ENCODE measurements at regions not wholly inside any gene's neighbourhood (a gene's known extent, or its start where the extent isn't known, plus 50 kb on each side); places are given as distances from the start of the nearest gene placed in this dataset.

DNA sequence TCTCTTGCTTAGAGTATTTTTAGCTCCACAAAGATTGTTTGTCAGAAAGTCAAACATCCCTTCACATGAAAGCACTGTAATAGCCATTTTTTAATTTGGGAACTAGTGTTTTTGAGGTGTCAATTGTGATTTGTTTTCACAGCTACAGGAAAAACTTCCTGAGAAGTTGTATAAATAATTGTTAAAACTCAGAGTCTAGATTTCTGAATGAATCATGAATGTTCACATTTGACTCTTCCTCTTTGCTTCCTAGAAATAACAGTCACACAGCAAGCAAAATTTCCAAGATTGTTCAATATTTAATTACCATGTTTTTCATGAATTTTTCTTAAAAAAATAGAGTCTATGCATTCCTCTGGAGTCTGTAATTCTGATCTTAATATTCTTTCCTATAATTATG, 156.9 kb upstream of the SLC7A11 start:
- ChIA-PET CTCF (no interaction called here), POLR2A (no interaction called here)
- TF ChIP-seq, protein P1, sequence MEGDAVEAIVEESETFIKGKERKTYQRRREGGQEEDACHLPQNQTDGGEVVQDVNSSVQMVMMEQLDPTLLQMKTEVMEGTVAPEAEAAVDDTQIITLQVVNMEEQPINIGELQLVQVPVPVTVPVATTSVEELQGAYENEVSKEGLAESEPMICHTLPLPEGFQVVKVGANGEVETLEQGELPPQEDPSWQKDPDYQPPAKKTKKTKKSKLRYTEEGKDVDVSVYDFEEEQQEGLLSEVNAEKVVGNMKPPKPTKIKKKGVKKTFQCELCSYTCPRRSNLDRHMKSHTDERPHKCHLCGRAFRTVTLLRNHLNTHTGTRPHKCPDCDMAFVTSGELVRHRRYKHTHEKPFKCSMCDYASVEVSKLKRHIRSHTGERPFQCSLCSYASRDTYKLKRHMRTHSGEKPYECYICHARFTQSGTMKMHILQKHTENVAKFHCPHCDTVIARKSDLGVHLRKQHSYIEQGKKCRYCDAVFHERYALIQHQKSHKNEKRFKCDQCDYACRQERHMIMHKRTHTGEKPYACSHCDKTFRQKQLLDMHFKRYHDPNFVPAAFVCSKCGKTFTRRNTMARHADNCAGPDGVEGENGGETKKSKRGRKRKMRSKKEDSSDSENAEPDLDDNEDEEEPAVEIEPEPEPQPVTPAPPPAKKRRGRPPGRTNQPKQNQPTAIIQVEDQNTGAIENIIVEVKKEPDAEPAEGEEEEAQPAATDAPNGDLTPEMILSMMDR (IDR thresholded peaks at IDR 0.05; ENCODE audit: insufficient read depth, low read length, missing control alignments): no peak
- no peak for DNase-seq (ENCODE audit: low read depth, low spot score)
- H3K4me3 ChIP-seq (ENCODE audit: low read depth, low read length): no peak overlapping the region

DNA sequence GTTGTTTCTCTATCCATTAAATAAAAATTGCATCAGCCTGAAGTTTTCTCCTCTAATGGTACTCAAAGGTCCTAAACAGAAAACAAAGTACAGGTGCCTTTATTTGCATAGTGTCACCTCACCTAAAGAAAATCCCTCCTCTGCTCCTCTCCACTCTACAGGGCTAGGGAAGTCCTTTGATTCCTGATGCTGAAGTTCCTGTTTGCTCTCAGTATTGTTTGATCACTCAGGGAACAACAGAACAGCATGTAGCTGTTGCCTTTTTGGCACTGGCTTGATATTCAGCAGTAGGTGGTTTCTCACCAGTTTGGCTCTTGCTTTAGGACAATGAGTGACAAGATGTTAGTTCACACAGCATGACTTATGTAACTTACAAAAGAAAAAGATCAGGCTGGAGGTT, 156.2 kb upstream of the SLC7A11 start:
- TF ChIP-seq, protein P1 (IDR thresholded peaks at IDR 0.05; ENCODE audit: insufficient read depth, low read length, missing control alignments): no peak
- CTCF ChIA-PET: no interaction called here
- no peak overlapping the region for H3K4me3 ChIP-seq (ENCODE audit: low read depth, low read length)
- POLR2A ChIA-PET: no interaction called here
- no peak for DNase-seq (ENCODE audit: low read depth, low spot score)

DNA sequence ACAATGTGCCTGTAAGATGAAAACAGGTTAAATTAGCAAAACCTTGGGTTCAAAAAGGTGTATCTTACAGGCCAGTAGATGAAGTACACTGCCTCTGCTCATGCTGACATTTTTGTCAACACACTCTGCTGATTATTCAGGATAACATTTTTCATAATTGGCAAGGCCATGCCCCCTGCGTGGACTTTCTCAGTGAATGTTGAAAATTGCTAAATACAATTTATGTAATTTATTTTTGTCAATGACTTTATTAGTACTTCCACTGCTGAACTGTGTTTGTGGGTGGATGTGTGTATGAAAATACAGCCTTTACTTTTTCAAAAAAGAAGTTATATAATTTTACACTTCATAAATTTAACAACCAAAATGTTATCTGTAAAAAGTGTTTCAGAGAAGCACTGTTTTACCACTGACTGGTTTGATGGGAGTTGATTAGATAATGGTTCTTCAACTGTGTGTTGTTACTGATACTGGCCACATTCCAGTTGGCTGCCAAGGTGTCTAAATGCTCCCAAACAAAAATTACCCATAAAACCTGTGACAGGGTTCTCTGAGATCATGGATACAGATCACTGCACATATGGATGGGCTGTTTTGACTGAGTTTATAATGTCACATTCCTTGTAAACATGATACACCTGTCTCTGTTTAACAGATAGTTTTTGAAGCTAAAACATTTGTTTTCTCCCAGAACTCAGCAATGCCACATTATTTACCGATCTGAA, 151.9 kb upstream of the SLC7A11 start:
- DNase-seq (ENCODE audit: low read depth, low spot score): no peak
- ChIA-PET POLR2A (no interaction called here), CTCF (no interaction called here)
- H3K4me3 ChIP-seq (ENCODE audit: low read depth, low read length): no peak overlapping the region
- TF ChIP-seq, protein P1 (IDR thresholded peaks at IDR 0.05; ENCODE audit: insufficient read depth, low read length, missing control alignments): no peak

DNA sequence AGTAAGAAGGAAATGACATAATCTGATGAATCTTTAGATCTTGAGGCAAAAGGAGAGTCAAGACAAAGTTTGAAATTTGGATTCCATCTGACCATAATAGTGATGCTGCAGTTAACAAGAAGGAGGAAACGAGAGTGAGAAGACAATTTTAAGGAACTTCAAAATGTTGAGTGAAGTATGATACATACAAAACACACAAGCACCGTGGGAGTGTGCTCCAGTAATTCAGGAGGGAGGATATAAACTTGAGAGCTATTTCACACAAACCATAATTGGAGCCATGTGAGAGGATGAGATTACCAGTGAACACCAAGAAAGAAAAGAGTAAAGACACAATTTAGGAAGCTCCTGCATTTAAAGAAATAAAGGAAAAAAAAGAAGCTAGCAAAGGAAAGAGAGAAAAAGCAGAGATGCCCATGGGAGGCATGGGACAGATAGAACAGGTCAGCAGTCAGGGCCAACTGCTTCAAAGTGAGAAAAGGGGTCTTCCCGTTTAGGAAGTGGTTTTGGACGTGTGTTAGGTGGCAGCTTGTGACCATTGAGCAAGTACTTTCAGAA, 150.7 kb upstream of the SLC7A11 start:
- CTCF ChIA-PET: interaction anchor here (0.8 kb wide), 1 partner anchor 9 kb away, joined by 4 read pairs; no protein-coding TSS in a partner anchor
- H3K4me3 ChIP-seq (ENCODE audit: low read depth, low read length): no peak overlapping the region
- POLR2A ChIA-PET: no interaction called here
- DNase-seq (ENCODE audit: low read depth, low spot score): no peak
- TF ChIP-seq, protein P1 (IDR thresholded peaks at IDR 0.05; ENCODE audit: insufficient read depth, low read length, missing control alignments): no peak

DNA sequence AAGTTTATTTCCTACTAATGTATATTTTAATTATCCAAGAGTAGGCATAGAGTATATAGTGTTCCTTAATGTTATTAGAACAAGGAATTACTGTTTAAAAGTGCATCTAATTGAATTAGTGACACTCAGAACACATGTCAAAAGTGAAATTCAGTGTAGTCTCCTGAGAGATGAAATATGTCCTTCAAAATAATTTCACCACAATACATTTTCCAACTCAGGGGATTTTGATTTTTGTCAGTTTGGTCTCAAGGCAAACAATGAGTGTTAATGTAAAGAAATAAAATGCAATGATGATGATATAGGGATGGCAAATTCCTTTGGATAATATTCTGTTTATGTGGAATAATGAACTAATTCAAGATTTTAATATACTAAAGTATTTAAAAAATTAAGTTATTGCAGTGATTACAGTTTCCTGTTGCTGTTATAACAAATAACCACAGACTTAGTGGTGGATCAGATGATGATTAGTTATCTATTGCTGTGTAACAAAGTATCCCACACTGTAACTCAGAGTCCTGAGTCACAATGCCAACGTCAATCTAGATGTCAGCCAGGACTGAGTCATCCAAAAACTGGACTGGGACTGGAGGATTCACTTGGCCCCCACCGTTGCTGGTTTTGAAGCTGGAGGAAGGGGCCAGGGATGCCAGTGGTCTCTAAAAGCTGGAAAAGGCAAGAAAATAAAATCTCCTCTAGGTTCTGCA, 148.0 kb upstream of the SLC7A11 start:
- no peak overlapping the region for H3K4me3 ChIP-seq (ENCODE audit: low read depth, low read length)
- TF ChIP-seq, protein P1 (IDR thresholded peaks at IDR 0.05; ENCODE audit: insufficient read depth, low read length, missing control alignments): no peak
- CTCF ChIA-PET: no interaction called here
- no peak for DNase-seq (ENCODE audit: low read depth, low spot score)
- POLR2A ChIA-PET: no interaction called here

DNA sequence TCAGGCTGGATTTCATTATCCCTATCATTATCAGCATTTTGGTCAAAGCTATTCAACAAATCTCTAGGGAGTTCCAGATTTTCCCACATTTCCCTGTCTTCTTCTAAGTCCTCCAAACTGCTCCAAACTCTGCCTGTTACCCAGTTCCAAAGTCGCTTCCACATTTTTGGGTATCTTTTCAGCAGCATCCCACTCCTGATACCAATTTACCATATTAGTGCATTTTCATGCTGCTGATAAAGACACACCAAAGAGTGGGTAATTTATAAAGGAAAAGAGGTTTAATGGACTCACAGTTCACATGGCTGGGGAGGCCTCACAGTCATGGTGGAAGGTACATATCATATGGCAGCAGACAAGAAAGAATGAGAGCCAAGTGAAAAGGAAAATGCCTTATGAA, 132.8 kb upstream of the SLC7A11 start:
- TF ChIP-seq, protein P1 (IDR thresholded peaks at IDR 0.05; ENCODE audit: insufficient read depth, low read length, missing control alignments): no peak
- DNase-seq (ENCODE audit: low read depth, low spot score): no peak
- H3K4me3 ChIP-seq (ENCODE audit: low read depth, low read length): no peak overlapping the region
- POLR2A ChIA-PET: no interaction called here
- CTCF ChIA-PET: no interaction called here

All from AG04449 (cell line).